Upper lobe of left lung (tissue), 6 donors: ENCODE measurements at regions not wholly inside any gene's neighbourhood (a gene's known extent, or its start where the extent isn't known, plus 50 kb on each side); places are given as distances from the start of the nearest gene placed in this dataset.

Experiments used
- ATAC-seq, 2 donors: fragments of 200-7000 bp; cut with Tn5 transposase; one replicate each; pipeline ENCODE4 v1.9.1; 2022; ENCODE audit warnings: mild to moderate bottlenecking in 2 of 2, moderate library complexity in 2 of 2; ENCODE audit not compliant: low FRiP score in 2 of 2
- DNase-seq, 2 donors: peaks; one replicate each; pipeline ENCODE4 v3.0.0-alpha.2; 2019 to 2020
- H3K27ac ChIP-seq, 4 donors: fragments of 200-600 bp; sonication (generic); one replicate each; pipeline ENCODE4 v1.5.1; 2016 to 2019
- H3K27me3 ChIP-seq, 4 donors: fragments of 200-600 bp; sonication (generic); one replicate each; pipeline ENCODE4 v1.5.1; 2017 to 2019
- H3K36me3 ChIP-seq, 4 donors: fragments of 200-600 bp; sonication (generic); one replicate each; pipeline ENCODE4 v1.5.1; 2016 to 2019
- H3K4me1 ChIP-seq, 4 donors: fragments of 200-600 bp; sonication (generic); one replicate each; pipeline ENCODE4 v1.5.1; 2018 to 2019
- H3K4me3 ChIP-seq, 4 donors: fragments of 200-600 bp; sonication (generic); one replicate each; pipeline ENCODE4 v1.5.1; 2017 to 2019; ENCODE audit warnings: mild to moderate bottlenecking in 2 of 4, moderate library complexity in 1 of 4
- H3K9me3 ChIP-seq, 4 donors: fragments of 200-600 bp; sonication (generic); one replicate each; pipeline ENCODE4 v1.5.1; 2018 to 2019
- EP300 ChIP-seq, 4 donors: sonication (generic); formaldehyde crosslinking; IDR thresholded peaks; one replicate each; pipeline ENCODE4 v1.5.1; 2017; ENCODE audit warnings: antibody characterized with exemption in 4 of 4, control low read depth in 2 of 4
- POLR2A ChIP-seq, 4 donors: fragments of 450-650 bp; IDR thresholded peaks; one replicate each; pipeline ENCODE4 v1.5.1; 2016 to 2017; ENCODE audit warnings: antibody characterized with exemption in 4 of 4, mild to moderate bottlenecking in 2 of 4
- POLR2AphosphoS5 ChIP-seq, 2 donors: sonication (generic); formaldehyde crosslinking; IDR thresholded peaks; one replicate each; pipeline ENCODE4 v1.5.1; 2017; ENCODE audit warnings: antibody characterized with exemption in 2 of 2
- WGBS, 2 donors: methylation state at CpG; one replicate each; pipeline ENCODE4 v1.1.5; 2017 to 2018; 5-methylcytosine and 5-hydroxymethylcytosine counted together
- TF ChIP-seq, protein P1 (sequence below), 6 experiments: fragments of 450-650 bp in 4 of 6; fragments of 200-600 bp in 2 of 6; sonication (generic) in 2 of 6; IDR thresholded peaks; one replicate each; pipeline ENCODE4 v1.5.1; 2016 to 2019; ENCODE audit warnings: antibody characterized with exemption in 6 of 6
- donor health status: DM: no; HTN: no; CAD: no; lungs with moderate emphysema.
- donor health status: DM: no; HTN: yes; CAD: no; lungs with severe emphysema.

GRCh38 chr5:159837860-159838259, 78.4 kb upstream of the ADRA1B start:
- H3K36me3 ChIP-seq, result no peaks in the 10 kb centered on the region
- H3K4me1 ChIP-seq, result no peaks in the 10 kb centered on the region
- no peak for TF ChIP-seq POLR2AphosphoS5 (IDR thresholded peaks at IDR 0.05)
- no peak for TF ChIP-seq POLR2A (IDR thresholded peaks at IDR 0.05)
- TF ChIP-seq, protein P1, sequence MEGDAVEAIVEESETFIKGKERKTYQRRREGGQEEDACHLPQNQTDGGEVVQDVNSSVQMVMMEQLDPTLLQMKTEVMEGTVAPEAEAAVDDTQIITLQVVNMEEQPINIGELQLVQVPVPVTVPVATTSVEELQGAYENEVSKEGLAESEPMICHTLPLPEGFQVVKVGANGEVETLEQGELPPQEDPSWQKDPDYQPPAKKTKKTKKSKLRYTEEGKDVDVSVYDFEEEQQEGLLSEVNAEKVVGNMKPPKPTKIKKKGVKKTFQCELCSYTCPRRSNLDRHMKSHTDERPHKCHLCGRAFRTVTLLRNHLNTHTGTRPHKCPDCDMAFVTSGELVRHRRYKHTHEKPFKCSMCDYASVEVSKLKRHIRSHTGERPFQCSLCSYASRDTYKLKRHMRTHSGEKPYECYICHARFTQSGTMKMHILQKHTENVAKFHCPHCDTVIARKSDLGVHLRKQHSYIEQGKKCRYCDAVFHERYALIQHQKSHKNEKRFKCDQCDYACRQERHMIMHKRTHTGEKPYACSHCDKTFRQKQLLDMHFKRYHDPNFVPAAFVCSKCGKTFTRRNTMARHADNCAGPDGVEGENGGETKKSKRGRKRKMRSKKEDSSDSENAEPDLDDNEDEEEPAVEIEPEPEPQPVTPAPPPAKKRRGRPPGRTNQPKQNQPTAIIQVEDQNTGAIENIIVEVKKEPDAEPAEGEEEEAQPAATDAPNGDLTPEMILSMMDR (IDR thresholded peaks at IDR 0.05), result no peak
- no peak for TF ChIP-seq EP300 (IDR thresholded peaks at IDR 0.05)
- DNase-seq, result no peak
- H3K4me3 ChIP-seq, result no peak overlapping the region
- H3K27ac ChIP-seq, result no peak overlapping the region
- no peaks in the 10 kb centered on the region for H3K9me3 ChIP-seq
- WGBS, 2 donors, result 85 to 86% methylated on average over 2 of the region's 2 CpGs
- H3K27me3 ChIP-seq, result no peaks in the 10 kb centered on the region
- ATAC-seq, result no peak

DNA sequence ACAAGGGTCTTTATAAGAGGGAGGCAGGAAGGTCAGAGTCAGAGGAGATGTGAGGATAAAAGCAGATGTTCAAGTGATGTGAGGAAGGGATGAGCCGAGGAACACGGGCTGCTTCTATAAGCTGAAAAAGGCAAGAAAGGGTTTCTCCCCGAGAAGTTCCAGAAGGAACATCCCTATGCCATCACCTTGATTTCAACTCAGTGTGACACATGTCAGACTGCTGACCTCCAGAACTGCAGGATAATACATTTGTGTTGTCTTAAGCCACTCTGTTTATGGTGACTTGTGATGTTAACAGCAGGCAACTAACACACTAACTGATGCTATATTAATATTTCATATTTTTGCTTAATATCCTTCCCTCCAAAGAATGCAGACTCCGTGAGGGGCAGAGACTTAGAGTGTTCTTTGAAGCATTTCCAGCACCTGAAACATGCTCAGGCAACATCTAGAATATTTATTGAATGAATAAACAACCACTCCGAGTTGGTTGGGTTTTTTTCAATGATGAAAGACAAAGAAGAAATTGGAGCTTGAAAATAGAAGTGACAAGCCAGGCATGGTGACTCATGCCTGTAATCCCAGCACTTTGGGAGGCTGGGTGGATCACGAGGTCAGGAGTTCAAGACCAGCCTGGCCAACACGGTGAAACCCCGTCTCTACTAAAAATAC, 77.6 kb upstream of the ADRA1B start:
- H3K9me3 ChIP-seq, result no peaks in the 10 kb centered on the region
- no peaks in the 10 kb centered on the region for H3K4me1 ChIP-seq
- ATAC-seq (no peak), DNase-seq (no peak)
- WGBS, 2 donors, result 71 to 78% methylated on average over 8 of the region's 8 CpGs
- no peaks in the 10 kb centered on the region for H3K36me3 ChIP-seq
- no peaks in the 10 kb centered on the region for H3K27me3 ChIP-seq
- TF ChIP-seq EP300 (IDR thresholded peaks at IDR 0.05), result no peak
- TF ChIP-seq POLR2A (IDR thresholded peaks at IDR 0.05), result no peak
- TF ChIP-seq, protein P1 (IDR thresholded peaks at IDR 0.05), result no peak
- no peak for TF ChIP-seq POLR2AphosphoS5 (IDR thresholded peaks at IDR 0.05)
- H3K4me3 ChIP-seq, result no peak overlapping the region
- no peak overlapping the region for H3K27ac ChIP-seq

- DNase-seq, result no peak
Measured at GRCh38 chr5:159844267-159845121, 71.8 kb upstream of the ADRA1B start.

DNA sequence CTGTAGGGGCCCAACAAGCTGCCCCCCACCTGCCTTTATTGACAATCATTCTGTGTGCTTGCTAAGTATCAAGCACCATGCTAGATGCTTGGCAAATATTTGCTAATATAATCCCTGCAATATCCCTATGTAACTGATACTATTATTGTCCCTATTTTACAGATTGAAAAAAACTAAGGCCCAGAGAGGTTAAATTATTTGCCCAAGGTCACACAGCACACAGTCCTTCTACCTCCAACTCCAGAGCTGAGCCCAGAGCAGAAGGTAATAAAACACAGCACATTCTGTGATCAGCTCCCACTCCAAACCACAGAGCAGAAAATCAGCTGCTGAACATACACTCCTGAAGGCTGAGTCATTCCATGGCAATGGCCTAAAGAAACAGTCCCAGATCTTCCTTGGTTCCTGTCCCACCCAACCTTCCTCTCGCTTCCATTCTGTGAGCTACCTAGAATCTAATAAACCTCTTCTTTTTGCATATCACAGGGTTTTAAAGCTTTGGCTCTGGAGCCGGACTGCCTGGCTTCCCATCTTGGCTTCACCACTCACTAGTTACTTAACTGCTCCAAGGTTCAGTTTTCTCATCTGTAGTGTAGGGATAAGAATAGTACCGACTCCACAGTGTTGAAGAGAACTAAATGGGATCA, 66.7 kb upstream of the ADRA1B start:
- Histone ChIP-seq H3K36me3 (no peaks in the 10 kb centered on the region), H3K4me1 (no peaks in the 10 kb centered on the region), H3K27ac (no peak overlapping the region), H3K27me3 (no peaks in the 10 kb centered on the region), H3K4me3 (no peak overlapping the region), H3K9me3 (no peaks in the 10 kb centered on the region)
- DNase-seq, result no peak
- 91 to 93% methylated on average over 3 of the region's 3 CpGs for WGBS, 2 donors
- ATAC-seq, result peak; percentile 46 to 87
- TF ChIP-seq POLR2AphosphoS5 (IDR thresholded peaks at IDR 0.05), result no peak
- TF ChIP-seq POLR2A (IDR thresholded peaks at IDR 0.05), result no peak

More at GRCh38 chr5:159844267-159845121, 71.8 kb upstream of the ADRA1B start:
- Histone ChIP-seq H3K27ac (no peak overlapping the region), H3K36me3 (no peaks in the 10 kb centered on the region), H3K27me3 (no peaks in the 10 kb centered on the region), H3K4me3 (no peak overlapping the region), H3K4me1 (no peaks in the 10 kb centered on the region), H3K9me3 (no peaks in the 10 kb centered on the region)
- 78 to 88% methylated on average over 1 of the region's 1 CpG for WGBS, 2 donors
- TF ChIP-seq POLR2A (IDR thresholded peaks at IDR 0.05) (no peak), EP300 (IDR thresholded peaks at IDR 0.05) (no peak), POLR2AphosphoS5 (IDR thresholded peaks at IDR 0.05) (no peak)
- TF ChIP-seq, protein P1 (IDR thresholded peaks at IDR 0.05), result no peak
- ATAC-seq, result no peak

GRCh38 chr5:159850160-159850559, 66.1 kb upstream of the ADRA1B start:
- no peak overlapping the region for H3K27ac ChIP-seq
- H3K36me3 ChIP-seq, result no peaks in the 10 kb centered on the region
- ATAC-seq, result peak in 1 of 2 donors; percentile 80
- no peak for DNase-seq
- H3K9me3 ChIP-seq, result no peaks in the 10 kb centered on the region
- no peak overlapping the region for H3K4me3 ChIP-seq
- 81 to 100% methylated on average over 3 to 6 of the region's 6 CpGs for WGBS, 2 donors
- TF ChIP-seq POLR2AphosphoS5 (IDR thresholded peaks at IDR 0.05) (no peak), POLR2A (IDR thresholded peaks at IDR 0.05) (no peak), EP300 (IDR thresholded peaks at IDR 0.05) (no peak)
- TF ChIP-seq, protein P1 (IDR thresholded peaks at IDR 0.05), result no peak
- no peaks in the 10 kb centered on the region for H3K4me1 ChIP-seq
- H3K27me3 ChIP-seq, result no peaks in the 10 kb centered on the region
